ENCODE measurements at regions not wholly inside any gene's neighbourhood (a gene's known extent, or its start where the extent isn't known, plus 50 kb on each side); places are given as distances from the start of the nearest gene placed in this dataset.

DNA sequence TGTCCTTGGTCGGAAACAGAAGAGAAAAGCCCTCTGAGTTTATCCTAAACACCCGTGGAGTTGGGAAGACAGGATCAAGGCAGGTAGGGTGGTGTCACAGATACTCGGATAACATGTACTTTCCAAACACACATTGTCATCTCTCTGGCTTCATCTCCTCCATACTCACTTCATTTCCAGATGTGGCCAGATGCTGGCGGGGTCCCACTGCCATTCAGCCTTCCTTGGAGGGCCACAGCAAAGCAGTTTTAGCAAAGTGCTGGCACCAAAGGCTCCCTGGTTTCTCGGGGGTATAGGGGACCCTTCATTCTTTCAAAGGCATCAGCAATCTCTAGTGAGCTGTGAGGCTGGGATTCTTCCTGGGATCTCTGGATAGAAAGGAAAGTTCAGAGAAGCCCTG lies 539.5 kb downstream of the TCERG1L start:
- no peak overlapping the region for H3K27ac ChIP-seq (ENCODE audit: low read length)
- no peak for DNase-seq (ENCODE audit: low read depth, low spot score)
- intact Hi-C loops (cut with micrococcal nuclease; ENCODE audit: unreplicated experiment) = no loop called here
- TF ChIP-seq, protein P1, sequence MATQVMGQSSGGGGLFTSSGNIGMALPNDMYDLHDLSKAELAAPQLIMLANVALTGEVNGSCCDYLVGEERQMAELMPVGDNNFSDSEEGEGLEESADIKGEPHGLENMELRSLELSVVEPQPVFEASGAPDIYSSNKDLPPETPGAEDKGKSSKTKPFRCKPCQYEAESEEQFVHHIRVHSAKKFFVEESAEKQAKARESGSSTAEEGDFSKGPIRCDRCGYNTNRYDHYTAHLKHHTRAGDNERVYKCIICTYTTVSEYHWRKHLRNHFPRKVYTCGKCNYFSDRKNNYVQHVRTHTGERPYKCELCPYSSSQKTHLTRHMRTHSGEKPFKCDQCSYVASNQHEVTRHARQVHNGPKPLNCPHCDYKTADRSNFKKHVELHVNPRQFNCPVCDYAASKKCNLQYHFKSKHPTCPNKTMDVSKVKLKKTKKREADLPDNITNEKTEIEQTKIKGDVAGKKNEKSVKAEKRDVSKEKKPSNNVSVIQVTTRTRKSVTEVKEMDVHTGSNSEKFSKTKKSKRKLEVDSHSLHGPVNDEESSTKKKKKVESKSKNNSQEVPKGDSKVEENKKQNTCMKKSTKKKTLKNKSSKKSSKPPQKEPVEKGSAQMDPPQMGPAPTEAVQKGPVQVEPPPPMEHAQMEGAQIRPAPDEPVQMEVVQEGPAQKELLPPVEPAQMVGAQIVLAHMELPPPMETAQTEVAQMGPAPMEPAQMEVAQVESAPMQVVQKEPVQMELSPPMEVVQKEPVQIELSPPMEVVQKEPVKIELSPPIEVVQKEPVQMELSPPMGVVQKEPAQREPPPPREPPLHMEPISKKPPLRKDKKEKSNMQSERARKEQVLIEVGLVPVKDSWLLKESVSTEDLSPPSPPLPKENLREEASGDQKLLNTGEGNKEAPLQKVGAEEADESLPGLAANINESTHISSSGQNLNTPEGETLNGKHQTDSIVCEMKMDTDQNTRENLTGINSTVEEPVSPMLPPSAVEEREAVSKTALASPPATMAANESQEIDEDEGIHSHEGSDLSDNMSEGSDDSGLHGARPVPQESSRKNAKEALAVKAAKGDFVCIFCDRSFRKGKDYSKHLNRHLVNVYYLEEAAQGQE (IDR thresholded peaks at IDR 0.05; ENCODE audit: insufficient read depth in 1 of 2, low read depth in 2 of 2, low read length in 1 of 2) = no peak
- no peak for TF ChIP-seq SIN3A (IDR thresholded peaks at IDR 0.05; ENCODE audit: borderline replicate concordance, insufficient read depth, low read depth, low read length)
- TF ChIP-seq, protein P2, sequence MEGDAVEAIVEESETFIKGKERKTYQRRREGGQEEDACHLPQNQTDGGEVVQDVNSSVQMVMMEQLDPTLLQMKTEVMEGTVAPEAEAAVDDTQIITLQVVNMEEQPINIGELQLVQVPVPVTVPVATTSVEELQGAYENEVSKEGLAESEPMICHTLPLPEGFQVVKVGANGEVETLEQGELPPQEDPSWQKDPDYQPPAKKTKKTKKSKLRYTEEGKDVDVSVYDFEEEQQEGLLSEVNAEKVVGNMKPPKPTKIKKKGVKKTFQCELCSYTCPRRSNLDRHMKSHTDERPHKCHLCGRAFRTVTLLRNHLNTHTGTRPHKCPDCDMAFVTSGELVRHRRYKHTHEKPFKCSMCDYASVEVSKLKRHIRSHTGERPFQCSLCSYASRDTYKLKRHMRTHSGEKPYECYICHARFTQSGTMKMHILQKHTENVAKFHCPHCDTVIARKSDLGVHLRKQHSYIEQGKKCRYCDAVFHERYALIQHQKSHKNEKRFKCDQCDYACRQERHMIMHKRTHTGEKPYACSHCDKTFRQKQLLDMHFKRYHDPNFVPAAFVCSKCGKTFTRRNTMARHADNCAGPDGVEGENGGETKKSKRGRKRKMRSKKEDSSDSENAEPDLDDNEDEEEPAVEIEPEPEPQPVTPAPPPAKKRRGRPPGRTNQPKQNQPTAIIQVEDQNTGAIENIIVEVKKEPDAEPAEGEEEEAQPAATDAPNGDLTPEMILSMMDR (IDR thresholded peaks at IDR 0.05) = no peak
- no peak for TF ChIP-seq TCF7L2 (IDR thresholded peaks at IDR 0.05; ENCODE audit: low read depth, low read length)
- TF ChIP-seq POLR2AphosphoS5 (IDR thresholded peaks at IDR 0.05; ENCODE audit: low read depth, low read length) = no peak
- no peaks in the 10 kb centered on the region for H3K9me3 ChIP-seq (ENCODE audit: control insufficient read depth, insufficient read depth, low read depth, low read length)
- POLR2A ChIA-PET = no interaction called here
- no TSS peak for BruUV-seq (replicated peaks)
- H3K4me3 ChIP-seq (ENCODE audit: low read depth in 2 of 2, low read length in 2 of 2) = no peak overlapping the region
- in situ Hi-C loops (cut with HindIII; ENCODE audit: low pct_unique_long_range_greater_than_20kb, low sequenced_read_pairs) = no loop called here
- H3K4me1 ChIP-seq (ENCODE audit: control insufficient read depth, insufficient read depth, low read length) = no peaks in the 10 kb centered on the region
- CTCF ChIA-PET = no interaction called here
- no peak for ATAC-seq
- peaks cover 13% of the 10 kb centered on the region; the same call in 1 of the 2 replicates for H3K27me3 ChIP-seq (ENCODE audit: control insufficient read depth, insufficient read depth, low read length)
- H3K36me3 ChIP-seq (ENCODE audit: control insufficient read depth, insufficient read depth, low read length) = no peaks in the 10 kb centered on the region

DNA sequence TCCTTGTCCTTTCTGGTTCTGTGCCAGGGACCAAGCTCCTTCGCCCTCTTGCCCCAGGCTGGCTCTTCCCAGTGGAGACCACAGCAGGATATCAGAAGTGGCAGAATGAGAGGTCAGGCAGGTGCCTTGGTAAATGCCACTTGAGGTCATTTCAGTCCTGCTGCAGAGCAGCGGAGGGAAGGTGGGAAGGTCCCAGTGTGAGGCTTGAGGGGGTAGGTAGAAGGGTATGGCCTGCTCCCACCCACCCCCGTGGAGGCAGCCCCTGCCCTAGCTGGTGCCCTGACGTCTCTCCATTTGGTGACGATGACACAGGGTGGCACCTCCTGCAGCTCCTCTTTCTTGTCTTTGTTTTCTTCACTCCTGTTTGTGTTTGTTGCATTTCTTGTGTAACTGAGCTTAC lies 538.8 kb downstream of the TCERG1L start:
- ChIA-PET CTCF (no interaction called here), POLR2A (no interaction called here)
- Histone ChIP-seq H3K27ac (ENCODE audit: low read length) (no peak overlapping the region), H3K9me3 (ENCODE audit: control insufficient read depth, insufficient read depth, low read depth, low read length) (no peaks in the 10 kb centered on the region), H3K27me3 (ENCODE audit: control insufficient read depth, insufficient read depth, low read length) (peaks cover 13% of the 10 kb centered on the region; the same call in 1 of the 2 replicates), H3K4me1 (ENCODE audit: control insufficient read depth, insufficient read depth, low read length) (no peaks in the 10 kb centered on the region), H3K4me3 (ENCODE audit: low read depth in 2 of 2, low read length in 2 of 2) (no peak overlapping the region), H3K36me3 (ENCODE audit: control insufficient read depth, insufficient read depth, low read length) (no peaks in the 10 kb centered on the region)
- intact Hi-C loops (cut with micrococcal nuclease; ENCODE audit: unreplicated experiment) = no loop called here
- ATAC-seq (no peak), DNase-seq (ENCODE audit: low read depth, low spot score) (no peak)
- in situ Hi-C loops (cut with HindIII; ENCODE audit: low pct_unique_long_range_greater_than_20kb, low sequenced_read_pairs) = no loop called here
- no TSS peak for BruUV-seq (replicated peaks)
- TF ChIP-seq TCF7L2 (IDR thresholded peaks at IDR 0.05; ENCODE audit: low read depth, low read length) = no peak
- TF ChIP-seq, protein P1 (IDR thresholded peaks at IDR 0.05; ENCODE audit: insufficient read depth in 1 of 2, low read depth in 2 of 2, low read length in 1 of 2) = no peak
